Erythroblast (primary cell): ENCODE measurements at regions not wholly inside any gene's neighbourhood (a gene's known extent, or its start where the extent isn't known, plus 50 kb on each side); places are given as distances from the start of the nearest gene placed in this dataset.
"Not testable (repeated sequence)": the region's sequence is repeated elsewhere in the genome, so short reads cannot be mapped to it uniquely, and the experiment has no call there.

Experiments
- DNase-seq, 2 experiments: peaks; one replicate each; lab custom pipeline; 2025; lab: John Stamatoyannopoulos, UW

- DNase-seq, result not testable (repeated sequence)
Observed at GRCh38 chr1:146510248-146510983, 281.6 kb upstream of the NOTCH2NLA start.

GRCh38 chr1:146504121-146504520 lies 275.3 kb upstream of the NOTCH2NLA start:
- not testable (repeated sequence) for DNase-seq

GRCh38 chr1:146487555-146487954 lies 258.7 kb upstream of the NOTCH2NLA start:
- DNase-seq, result not testable (repeated sequence)

GRCh38 chr1:146487155-146487554 lies 258.3 kb upstream of the NOTCH2NLA start:
- DNase-seq, result not testable (repeated sequence)

- not testable (repeated sequence) for DNase-seq
Observed at GRCh38 chr1:146486300-146487014, 257.6 kb upstream of the NOTCH2NLA start.

GRCh38 chr1:146484195-146484594 lies 255.4 kb upstream of the NOTCH2NLA start:
- DNase-seq, result not testable (repeated sequence)

GRCh38 chr1:146479188-146479587 lies 250.4 kb upstream of the NOTCH2NLA start:
- not testable (repeated sequence) for DNase-seq

- peak in 1 of 2 experiments; percentile 7 for DNase-seq
Observed at GRCh38 chr1:146478125-146478720, 249.4 kb upstream of the NOTCH2NLA start.

GRCh38 chr1:146475086-146475485 lies 246.3 kb upstream of the NOTCH2NLA start:
- DNase-seq, result not testable (repeated sequence)

- not testable (repeated sequence) for DNase-seq
Observed at GRCh38 chr1:146474216-146474615, 245.4 kb upstream of the NOTCH2NLA start.

GRCh38 chr1:146472192-146472861 lies 243.5 kb upstream of the NOTCH2NLA start:
- DNase-seq, result peak; percentile 57 to 64

GRCh38 chr1:146459939-146460338 lies 231.1 kb upstream of the NOTCH2NLA start:
- DNase-seq, result not testable (repeated sequence)

- not testable (repeated sequence) for DNase-seq
Observed at GRCh38 chr1:146459308-146459707, 230.5 kb upstream of the NOTCH2NLA start.

GRCh38 chr1:146448877-146449246 lies 220.0 kb upstream of the NOTCH2NLA start:
- DNase-seq, result not testable (repeated sequence)

GRCh38 chr1:146448212-146448876 lies 219.5 kb upstream of the NOTCH2NLA start:
- not testable (repeated sequence) for DNase-seq

GRCh38 chr1:146443871-146444222 lies 215.0 kb upstream of the NOTCH2NLA start:
- peak; percentile 5 to 35 for DNase-seq

- peak in 1 of 2 experiments; percentile 0 for DNase-seq
Observed at GRCh38 chr1:146443088-146443870, 214.5 kb upstream of the NOTCH2NLA start.

GRCh38 chr1:146438543-146438942 lies 209.7 kb upstream of the NOTCH2NLA start:
- DNase-seq, result not testable (repeated sequence)

- DNase-seq, result not testable (repeated sequence)
Observed at GRCh38 chr1:146416642-146417041, 187.8 kb upstream of the NOTCH2NLA start.

GRCh38 chr1:146415017-146415416 lies 186.2 kb upstream of the NOTCH2NLA start:
- not testable (repeated sequence) for DNase-seq

- DNase-seq, result not testable (repeated sequence)
Observed at GRCh38 chr1:146413911-146414310, 185.1 kb upstream of the NOTCH2NLA start.
